ENCODE measurements at regions not wholly inside any gene's neighbourhood (a gene's known extent, or its start where the extent isn't known, plus 50 kb on each side); places are given as distances from the start of the nearest gene placed in this dataset.
"Not testable (repeated sequence)": the region's sequence is repeated elsewhere in the genome, so short reads cannot be mapped to it uniquely, and the experiment has no call there.

DNA sequence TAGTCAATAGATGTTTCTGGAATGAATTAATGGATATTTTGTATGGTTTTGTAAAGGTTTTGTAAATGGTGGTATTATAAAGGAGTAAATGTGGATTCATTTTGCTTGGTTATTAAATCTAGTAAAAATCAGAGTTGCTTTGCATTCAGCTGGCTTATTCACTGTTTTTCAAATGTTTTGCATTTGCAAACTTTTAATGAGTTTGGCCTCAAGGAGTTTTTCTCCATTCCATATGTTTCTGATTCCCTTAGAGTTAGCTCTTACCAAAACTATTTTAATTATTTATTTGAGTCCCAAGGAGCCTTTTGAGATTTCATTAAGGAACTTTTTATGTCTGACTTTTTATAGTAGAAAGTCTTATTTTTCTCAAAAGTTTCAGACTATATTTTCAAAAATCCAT lies 992.2 kb downstream of the DIPK2A start:
- Histone ChIP-seq H2AFZ (ENCODE audit: low read depth, low read length) (no peak overlapping the region), H3K4me2 (ENCODE audit: low read length) (no peak overlapping the region), H3K4me1 (ENCODE audit: insufficient read depth, low read length) (no peaks in the 10 kb centered on the region), H4K20me1 (ENCODE audit: insufficient read depth, low read length) (no peaks in the 10 kb centered on the region), H3K27me3 (ENCODE audit: insufficient read depth, low read length) (no peaks in the 10 kb centered on the region), H3K79me2 (ENCODE audit: insufficient read depth, low read length) (no peaks in the 10 kb centered on the region), H3K36me3 (ENCODE audit: insufficient read depth, low read length) (no peaks in the 10 kb centered on the region), H3K27ac (ENCODE audit: low read depth, low read length) (no peak overlapping the region), H3K4me3 (ENCODE audit: insufficient read depth, low read depth, low read length) (no peak overlapping the region), H3K9me3 (ENCODE audit: insufficient read depth, low read depth, low read length) (no peaks in the 10 kb centered on the region), H3K9ac (ENCODE audit: low read length) (no peak overlapping the region)
- TF ChIP-seq, protein P1, sequence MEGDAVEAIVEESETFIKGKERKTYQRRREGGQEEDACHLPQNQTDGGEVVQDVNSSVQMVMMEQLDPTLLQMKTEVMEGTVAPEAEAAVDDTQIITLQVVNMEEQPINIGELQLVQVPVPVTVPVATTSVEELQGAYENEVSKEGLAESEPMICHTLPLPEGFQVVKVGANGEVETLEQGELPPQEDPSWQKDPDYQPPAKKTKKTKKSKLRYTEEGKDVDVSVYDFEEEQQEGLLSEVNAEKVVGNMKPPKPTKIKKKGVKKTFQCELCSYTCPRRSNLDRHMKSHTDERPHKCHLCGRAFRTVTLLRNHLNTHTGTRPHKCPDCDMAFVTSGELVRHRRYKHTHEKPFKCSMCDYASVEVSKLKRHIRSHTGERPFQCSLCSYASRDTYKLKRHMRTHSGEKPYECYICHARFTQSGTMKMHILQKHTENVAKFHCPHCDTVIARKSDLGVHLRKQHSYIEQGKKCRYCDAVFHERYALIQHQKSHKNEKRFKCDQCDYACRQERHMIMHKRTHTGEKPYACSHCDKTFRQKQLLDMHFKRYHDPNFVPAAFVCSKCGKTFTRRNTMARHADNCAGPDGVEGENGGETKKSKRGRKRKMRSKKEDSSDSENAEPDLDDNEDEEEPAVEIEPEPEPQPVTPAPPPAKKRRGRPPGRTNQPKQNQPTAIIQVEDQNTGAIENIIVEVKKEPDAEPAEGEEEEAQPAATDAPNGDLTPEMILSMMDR (IDR thresholded peaks at IDR 0.05; ENCODE audit: insufficient read depth, low read depth, low read length) = no peak
- no peak for TF ChIP-seq EZH2 (IDR thresholded peaks at IDR 0.05; ENCODE audit: insufficient read depth, low read length)
- Mint-ChIP-seq H3K36me3 (ENCODE audit: low read depth, unreplicated experiment) (no peaks in the 10 kb centered on the region), H3K27me3 (ENCODE audit: low read depth, unreplicated experiment) (no peaks in the 10 kb centered on the region), H3K27ac (ENCODE audit: unreplicated experiment) (no peak overlapping the region), H3K4me3 (ENCODE audit: unreplicated experiment) (no peak overlapping the region), H3K4me1 (ENCODE audit: low read depth, unreplicated experiment) (no peaks in the 10 kb centered on the region), H3K9me3 (ENCODE audit: unreplicated experiment) (no peaks in the 10 kb centered on the region)
- DNase-seq (ENCODE audit: low read depth) (no peak), FAIRE-seq (no peak)

DNA sequence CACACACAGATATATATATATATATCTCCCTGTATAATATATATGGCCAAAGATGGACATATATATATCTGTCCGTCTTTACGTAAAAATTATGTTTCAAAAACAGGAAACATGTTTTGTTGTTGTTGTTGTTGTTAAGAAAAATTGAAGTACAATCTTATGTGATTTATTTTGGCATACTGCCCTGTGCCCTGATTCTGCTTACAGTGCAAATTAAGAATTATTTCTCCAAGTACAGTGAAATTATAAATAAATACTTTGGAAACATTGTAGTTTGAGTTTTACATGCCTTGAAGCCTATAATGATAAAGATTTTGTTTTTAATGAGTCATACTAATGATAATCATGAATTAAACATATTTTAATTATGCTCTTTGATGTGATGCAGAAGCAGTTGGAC lies 994.9 kb downstream of the DIPK2A start:
- FAIRE-seq = no peak
- Histone ChIP-seq H4K20me1 (ENCODE audit: insufficient read depth, low read length) (no peaks in the 10 kb centered on the region), H3K4me1 (ENCODE audit: insufficient read depth, low read length) (no peaks in the 10 kb centered on the region), H3K4me3 (ENCODE audit: insufficient read depth, low read depth, low read length) (no peak overlapping the region), H3K36me3 (ENCODE audit: insufficient read depth, low read length) (no peaks in the 10 kb centered on the region), H3K9me3 (ENCODE audit: insufficient read depth, low read depth, low read length) (no peaks in the 10 kb centered on the region), H3K27me3 (ENCODE audit: insufficient read depth, low read length) (no peaks in the 10 kb centered on the region), H3K27ac (ENCODE audit: low read depth, low read length) (no peak overlapping the region), H3K4me2 (ENCODE audit: low read length) (no peak overlapping the region), H2AFZ (ENCODE audit: low read depth, low read length) (no peak overlapping the region), H3K9ac (ENCODE audit: low read length) (no peak overlapping the region), H3K79me2 (ENCODE audit: insufficient read depth, low read length) (no peaks in the 10 kb centered on the region)
- Mint-ChIP-seq H3K36me3 (ENCODE audit: low read depth, unreplicated experiment) (no peaks in the 10 kb centered on the region), H3K9me3 (ENCODE audit: unreplicated experiment) (no peaks in the 10 kb centered on the region), H3K4me3 (ENCODE audit: unreplicated experiment) (no peak overlapping the region), H3K4me1 (ENCODE audit: low read depth, unreplicated experiment) (no peaks in the 10 kb centered on the region), H3K27ac (ENCODE audit: unreplicated experiment) (no peak overlapping the region), H3K27me3 (ENCODE audit: low read depth, unreplicated experiment) (no peaks in the 10 kb centered on the region)
- TF ChIP-seq EZH2 (IDR thresholded peaks at IDR 0.05; ENCODE audit: insufficient read depth, low read length) = no peak
- no peak for DNase-seq (ENCODE audit: low read depth)

DNA sequence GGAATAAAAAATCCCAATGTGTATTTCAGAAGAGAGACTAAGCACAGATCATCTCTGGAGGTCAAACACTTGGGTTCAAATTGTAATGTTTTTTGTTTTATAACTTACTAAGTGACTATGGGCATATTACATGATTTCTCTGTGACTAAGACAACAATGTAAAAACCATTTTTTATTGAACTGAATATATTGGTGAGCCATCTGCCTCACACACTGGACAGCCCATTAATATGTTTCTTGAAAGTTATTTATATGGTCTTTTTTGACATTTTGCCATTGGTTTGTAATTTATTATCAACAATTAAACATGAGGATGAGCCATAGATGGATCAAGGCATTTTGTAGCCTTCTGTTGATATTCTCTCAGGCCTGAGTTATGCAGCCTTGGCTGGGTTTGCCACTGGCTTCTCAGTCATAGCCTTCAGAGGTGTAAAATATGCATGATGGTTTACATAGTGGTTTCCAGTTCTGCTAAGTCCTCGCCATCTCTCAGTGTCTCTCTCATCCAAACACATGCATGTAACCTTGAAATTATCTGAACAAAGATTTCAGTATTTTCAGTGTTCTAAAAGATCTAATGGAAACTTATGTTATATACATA lies 997.2 kb downstream of the DIPK2A start:
- Histone ChIP-seq H3K79me2 (ENCODE audit: insufficient read depth, low read length) (no peaks in the 10 kb centered on the region), H2AFZ (ENCODE audit: low read depth, low read length) (no peak overlapping the region), H4K20me1 (ENCODE audit: insufficient read depth, low read length) (no peaks in the 10 kb centered on the region), H3K27me3 (ENCODE audit: insufficient read depth, low read length) (no peaks in the 10 kb centered on the region), H3K4me3 (ENCODE audit: insufficient read depth, low read depth, low read length) (no peak overlapping the region), H3K4me2 (ENCODE audit: low read length) (no peak overlapping the region), H3K9ac (ENCODE audit: low read length) (no peak overlapping the region), H3K27ac (ENCODE audit: low read depth, low read length) (no peak overlapping the region), H3K36me3 (ENCODE audit: insufficient read depth, low read length) (no peaks in the 10 kb centered on the region), H3K4me1 (ENCODE audit: insufficient read depth, low read length) (no peaks in the 10 kb centered on the region), H3K9me3 (ENCODE audit: insufficient read depth, low read depth, low read length) (no peaks in the 10 kb centered on the region)
- TF ChIP-seq EZH2 (IDR thresholded peaks at IDR 0.05; ENCODE audit: insufficient read depth, low read length) = no peak
- Mint-ChIP-seq H3K9me3 (ENCODE audit: unreplicated experiment) (no peaks in the 10 kb centered on the region), H3K27me3 (ENCODE audit: low read depth, unreplicated experiment) (no peaks in the 10 kb centered on the region), H3K36me3 (ENCODE audit: low read depth, unreplicated experiment) (no peaks in the 10 kb centered on the region), H3K4me1 (ENCODE audit: low read depth, unreplicated experiment) (no peaks in the 10 kb centered on the region), H3K4me3 (ENCODE audit: unreplicated experiment) (no peak overlapping the region), H3K27ac (ENCODE audit: unreplicated experiment) (no peak overlapping the region)
- no peak for DNase-seq (ENCODE audit: low read depth)
- FAIRE-seq = no peak

DNA sequence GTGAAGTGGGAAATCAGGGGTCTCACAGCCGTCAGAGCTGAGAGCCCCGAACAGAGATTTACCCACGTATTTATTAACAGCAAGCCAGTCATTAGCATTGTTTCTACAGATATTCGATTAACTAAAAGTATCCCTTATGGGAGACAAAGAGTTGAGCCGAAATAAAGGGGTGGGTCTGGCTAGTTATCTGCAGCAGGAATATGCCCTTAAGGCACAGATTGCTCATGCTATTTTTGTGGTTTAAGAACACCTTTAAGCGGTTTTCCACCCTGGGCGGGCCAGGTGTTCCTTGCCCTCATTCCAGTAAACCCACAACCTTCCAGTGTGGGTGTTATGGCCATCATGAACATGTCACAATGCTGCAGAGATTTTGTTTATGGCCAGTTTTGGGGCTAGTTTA lies 1012.9 kb downstream of the DIPK2A start:
- H3K9me3 Mint-ChIP-seq (ENCODE audit: unreplicated experiment); H3K27me3 Mint-ChIP-seq (ENCODE audit: low read depth, unreplicated experiment); H3K27ac ChIP-seq (ENCODE audit: low read depth, low read length); H2AFZ ChIP-seq (ENCODE audit: low read depth, low read length); H3K79me2 ChIP-seq (ENCODE audit: insufficient read depth, low read length); H3K9me3 ChIP-seq (ENCODE audit: insufficient read depth, low read depth, low read length); H3K4me2 ChIP-seq (ENCODE audit: low read length); H4K20me1 ChIP-seq (ENCODE audit: insufficient read depth, low read length); H3K9ac ChIP-seq (ENCODE audit: low read length); H3K4me1 ChIP-seq (ENCODE audit: insufficient read depth, low read length); FAIRE-seq; H3K27me3 ChIP-seq (ENCODE audit: insufficient read depth, low read length); H3K27ac Mint-ChIP-seq (ENCODE audit: unreplicated experiment); H3K36me3 Mint-ChIP-seq (ENCODE audit: low read depth, unreplicated experiment); H3K4me3 Mint-ChIP-seq (ENCODE audit: unreplicated experiment); H3K4me1 Mint-ChIP-seq (ENCODE audit: low read depth, unreplicated experiment); H3K36me3 ChIP-seq (ENCODE audit: insufficient read depth, low read length); H3K4me3 ChIP-seq (ENCODE audit: insufficient read depth, low read depth, low read length); DNase-seq (ENCODE audit: low read depth): not testable (repeated sequence)

Data from astrocyte (in vitro differentiated cells and primary cell).